GM21381 (cell line): ENCODE measurements at regions not wholly inside any gene's neighbourhood (a gene's known extent, or its start where the extent isn't known, plus 50 kb on each side); places are given as distances from the start of the nearest gene placed in this dataset.

Experiments used
- ATAC-seq: cut with Tn5 transposase; IDR thresholded peaks from one replicate; pipeline ENCODE4 v1.9.1; 2021; ENCODE audit warnings: mild to moderate bottlenecking, moderate library complexity; ENCODE audit not compliant: unreplicated experiment

GRCh38 chr3:41126961-41127360 lies 72.3 kb upstream of the CTNNB1 start:
- no peak for ATAC-seq

DNA sequence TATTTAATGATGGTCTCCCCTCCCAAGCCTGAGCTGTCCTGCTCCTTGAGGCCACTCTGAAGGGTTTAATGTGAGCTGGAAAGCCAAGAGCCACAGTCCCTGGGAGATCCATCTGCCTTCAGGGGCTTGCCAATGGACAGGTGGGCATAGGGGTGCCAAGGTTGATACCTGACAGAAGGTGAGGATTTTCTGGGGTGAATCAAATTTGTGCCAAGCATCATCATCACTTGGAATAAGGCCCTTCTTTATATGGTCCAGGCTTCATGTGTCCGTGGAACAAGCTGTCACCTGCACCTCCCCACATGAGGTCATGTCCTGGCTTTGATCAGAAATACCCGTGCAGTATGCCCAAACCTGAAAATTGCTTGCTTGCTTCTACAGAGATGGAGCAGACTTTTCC lies 71.9 kb upstream of the CTNNB1 start:
- ATAC-seq: no peak

DNA sequence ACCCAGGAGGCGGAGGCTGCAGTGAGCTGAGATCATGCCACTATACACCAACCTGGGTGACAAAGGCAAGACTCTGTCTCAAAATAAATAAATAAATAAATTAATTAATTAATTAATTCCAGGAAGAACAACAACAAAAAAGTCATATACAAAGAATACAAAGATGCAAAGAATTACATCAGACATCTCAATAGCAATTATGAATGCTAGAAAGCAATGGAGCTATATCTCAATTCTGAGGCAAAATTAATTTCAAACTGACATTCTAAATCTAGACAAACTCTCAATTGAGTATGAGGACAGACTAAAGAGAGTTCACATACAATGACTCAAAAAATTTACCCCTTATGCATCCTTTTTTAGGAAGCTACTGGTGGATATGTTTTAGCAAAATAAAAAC lies 69.6 kb upstream of the CTNNB1 start:
- no peak for ATAC-seq

DNA sequence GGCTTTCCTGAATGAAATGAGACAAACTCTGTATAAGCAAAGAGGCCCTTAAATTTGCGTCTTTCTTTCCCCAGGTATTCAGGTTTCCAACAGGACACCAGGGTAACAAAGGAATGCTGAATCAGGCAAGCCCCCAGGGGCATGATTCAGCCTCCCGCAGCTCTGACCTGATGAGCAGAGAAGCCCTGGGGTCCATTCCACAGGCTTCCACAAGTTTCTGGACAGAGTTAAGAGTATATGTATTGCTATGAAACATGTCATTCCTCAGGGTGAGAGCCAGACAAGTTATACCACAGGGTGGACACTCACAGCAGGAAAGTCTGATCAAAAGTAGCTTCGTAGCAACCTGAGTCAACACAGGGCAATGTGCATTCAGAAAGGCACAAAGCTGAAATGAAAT lies 68.1 kb upstream of the CTNNB1 start:
- no peak for ATAC-seq

GRCh38 chr3:41137686-41138111 lies 61.6 kb upstream of the CTNNB1 start:
- no peak for ATAC-seq

DNA sequence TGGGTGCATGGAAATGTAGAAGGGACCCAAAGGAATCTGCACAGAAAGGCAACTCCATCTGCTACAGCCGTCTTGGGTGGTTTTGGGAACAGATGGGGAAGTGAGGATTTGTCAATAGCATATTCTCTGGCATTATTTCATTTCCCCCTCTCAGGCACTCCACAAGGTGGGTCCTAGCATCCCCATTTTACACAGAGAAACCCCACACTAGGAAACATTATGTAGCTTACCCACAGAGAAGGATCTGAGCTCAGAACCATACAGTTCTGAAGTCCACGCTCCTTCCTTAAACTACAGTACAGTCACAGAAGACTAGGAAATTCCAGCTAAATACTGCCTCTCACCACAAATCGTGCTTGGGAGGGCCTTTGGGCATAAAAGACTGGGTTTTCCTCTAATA lies 61.2 kb upstream of the CTNNB1 start:
- ATAC-seq: no peak

GRCh38 chr3:41138601-41139000 lies 60.7 kb upstream of the CTNNB1 start:
- no peak for ATAC-seq

GRCh38 chr3:41140242-41140641 lies 59.1 kb upstream of the CTNNB1 start:
- ATAC-seq: no peak

DNA sequence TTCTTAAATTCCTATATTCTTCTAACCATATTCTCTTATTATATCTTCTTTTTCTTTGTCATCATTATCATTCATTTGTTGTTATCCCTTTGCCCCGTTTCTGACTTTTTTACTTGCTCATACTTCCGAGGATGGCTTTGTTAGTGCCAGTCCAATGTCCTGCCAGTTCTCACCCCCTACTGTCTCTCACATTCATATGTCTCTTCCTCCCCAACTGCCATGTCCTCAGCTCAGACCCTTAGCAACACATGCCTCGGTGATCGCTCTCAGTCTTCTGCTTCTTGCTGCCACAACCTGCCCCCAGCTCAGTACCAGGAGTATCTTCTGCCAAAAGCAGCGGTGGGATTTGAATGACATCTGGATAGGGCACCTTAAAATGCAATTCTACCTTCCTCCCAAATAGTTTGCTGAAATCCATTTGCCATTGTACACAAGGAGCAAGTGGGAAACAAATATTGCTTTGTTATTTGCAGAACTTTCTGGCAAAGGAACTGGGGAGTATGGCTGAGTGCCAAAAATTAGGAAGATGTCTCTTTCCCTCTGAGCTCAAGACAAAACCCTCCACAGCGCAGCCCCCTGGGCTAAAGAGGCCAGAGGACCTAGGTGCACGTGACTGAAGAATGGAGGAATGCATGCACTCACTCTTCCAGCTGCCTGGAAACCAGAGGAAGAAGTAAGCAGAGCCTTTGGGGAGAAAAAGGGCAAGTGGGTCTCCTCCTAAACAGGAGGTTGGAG lies 57.7 kb upstream of the CTNNB1 start:
- no peak for ATAC-seq

DNA sequence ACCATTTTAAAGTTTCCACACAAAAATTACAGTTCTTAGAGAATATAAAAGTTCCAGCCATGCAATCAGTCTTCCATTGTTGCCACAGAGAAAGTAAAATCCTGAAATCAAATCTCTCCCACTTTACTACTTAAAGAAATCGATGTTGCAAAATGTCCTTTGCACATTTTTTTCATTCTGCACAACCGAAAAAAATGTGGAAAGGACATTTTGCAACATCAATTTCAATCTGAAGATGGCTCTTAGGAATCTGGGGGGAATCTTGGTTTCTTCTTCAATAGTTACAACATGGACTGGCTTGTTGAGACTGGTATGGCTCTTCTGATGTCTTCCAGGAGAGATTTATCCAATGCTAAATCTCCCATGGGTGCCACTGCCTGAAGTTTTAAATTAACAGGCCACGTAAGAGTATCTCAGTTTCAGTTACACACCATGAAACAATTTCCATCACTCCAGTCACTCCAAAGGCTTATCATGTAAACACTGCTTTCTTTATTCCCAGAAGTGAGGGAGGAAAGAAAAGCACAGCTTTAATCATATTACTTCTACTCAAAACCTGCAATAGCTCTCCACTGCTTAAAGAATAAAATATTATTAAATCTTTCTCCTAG lies 55.8 kb upstream of the CTNNB1 start:
- no peak for ATAC-seq

- no peak for ATAC-seq
Observed at GRCh38 chr3:41144631-41145030, 54.7 kb upstream of the CTNNB1 start.

GRCh38 chr3:41148478-41148877 lies 50.8 kb upstream of the CTNNB1 start:
- no peak for ATAC-seq

GRCh38 chr3:41148901-41149300 lies 50.4 kb upstream of the CTNNB1 start:
- no peak for ATAC-seq
